GM19023 (cell line): ENCODE measurements at regions not wholly inside any gene's neighbourhood (a gene's known extent, or its start where the extent isn't known, plus 50 kb on each side); places are given as distances from the start of the nearest gene placed in this dataset.

Experiments used
- ATAC-seq: cut with Tn5 transposase; IDR thresholded peaks from one replicate; pipeline ENCODE4 v1.9.1; 2021; ENCODE audit warnings: mild to moderate bottlenecking, moderate library complexity; ENCODE audit not compliant: unreplicated experiment

DNA sequence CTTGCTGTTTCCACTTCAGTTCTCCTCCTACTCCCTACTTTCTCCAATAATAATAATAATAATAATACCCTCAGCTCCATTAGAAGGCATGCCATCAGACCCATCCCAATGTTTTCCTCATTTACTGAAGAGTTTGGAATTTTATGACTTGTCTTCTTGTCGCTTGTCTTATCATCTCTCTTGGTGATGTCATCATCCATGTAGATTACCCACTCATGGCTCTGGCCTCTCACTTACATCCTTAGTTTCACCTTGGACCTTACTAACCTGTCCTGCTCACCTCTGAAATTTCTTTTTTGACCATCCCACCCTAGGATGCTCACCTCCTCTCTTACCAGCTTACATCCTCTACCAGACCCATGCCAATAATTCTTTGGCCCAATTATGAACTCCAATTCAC lies 329.3 kb downstream of the ACTL7B start:
- no peak for ATAC-seq

DNA sequence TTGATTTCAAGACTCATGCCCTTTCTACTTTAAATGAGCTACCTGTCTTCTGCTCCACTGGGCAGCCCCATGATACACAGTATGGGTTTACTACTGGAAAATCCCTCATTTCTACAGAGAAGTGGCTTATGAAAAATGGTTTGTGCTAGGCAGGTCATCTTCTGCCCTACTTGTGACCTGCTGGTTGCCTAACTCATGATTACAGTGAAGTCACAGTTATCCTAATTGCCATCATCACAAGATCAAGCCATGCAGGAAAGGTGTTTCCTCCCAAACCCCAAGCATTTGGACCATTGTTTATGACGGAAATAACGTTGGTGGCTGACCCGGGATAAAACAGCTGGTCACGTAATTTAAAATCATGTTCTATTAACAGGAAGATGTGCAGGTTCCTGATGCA lies 330.6 kb downstream of the ACTL7B start:
- ATAC-seq, result no peak

DNA sequence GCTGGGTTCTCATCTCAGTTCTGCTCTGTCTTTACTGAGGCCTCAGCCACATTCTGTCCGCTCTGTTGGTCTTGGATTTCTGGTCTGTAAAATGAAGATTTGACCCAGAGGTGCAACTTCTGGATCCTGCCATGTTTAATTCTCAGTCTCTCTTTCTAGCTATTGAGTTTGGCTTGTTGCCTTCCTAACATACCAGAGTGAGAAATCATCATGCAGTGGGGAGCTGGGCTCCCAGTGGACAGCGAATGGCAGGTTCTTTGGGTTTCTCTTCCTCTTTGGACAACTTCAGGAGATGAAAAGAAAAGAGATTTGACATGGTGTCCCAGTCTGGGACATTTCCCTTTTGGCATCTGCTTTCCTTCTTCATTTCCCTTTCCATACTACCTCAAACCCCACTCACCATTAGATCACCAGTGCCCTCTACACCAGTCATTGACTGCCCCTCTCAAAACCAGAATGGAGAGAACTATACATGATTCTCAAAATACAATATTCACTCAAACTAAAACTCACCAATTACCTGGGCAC lies 334.7 kb downstream of the ACTL7B start:
- no peak for ATAC-seq

DNA sequence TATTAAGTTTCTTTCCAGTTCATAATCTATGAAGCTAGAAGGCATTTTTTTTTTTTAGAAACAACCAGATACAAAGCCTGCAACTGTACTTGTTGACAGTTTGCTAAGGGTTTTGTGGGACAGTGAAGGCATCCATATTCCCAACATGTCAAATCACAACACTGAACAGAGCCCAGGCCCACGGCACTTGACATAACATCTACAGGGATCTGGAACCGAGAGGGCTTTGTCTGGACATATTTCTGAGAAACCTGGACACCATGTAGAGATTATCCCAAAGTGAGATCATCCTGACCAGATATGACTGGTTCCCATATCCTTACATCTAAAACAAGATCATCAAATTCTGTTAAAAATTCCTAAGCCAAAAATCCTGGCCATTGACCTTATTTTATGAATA lies 336.3 kb downstream of the ACTL7B start:
- no peak for ATAC-seq

DNA sequence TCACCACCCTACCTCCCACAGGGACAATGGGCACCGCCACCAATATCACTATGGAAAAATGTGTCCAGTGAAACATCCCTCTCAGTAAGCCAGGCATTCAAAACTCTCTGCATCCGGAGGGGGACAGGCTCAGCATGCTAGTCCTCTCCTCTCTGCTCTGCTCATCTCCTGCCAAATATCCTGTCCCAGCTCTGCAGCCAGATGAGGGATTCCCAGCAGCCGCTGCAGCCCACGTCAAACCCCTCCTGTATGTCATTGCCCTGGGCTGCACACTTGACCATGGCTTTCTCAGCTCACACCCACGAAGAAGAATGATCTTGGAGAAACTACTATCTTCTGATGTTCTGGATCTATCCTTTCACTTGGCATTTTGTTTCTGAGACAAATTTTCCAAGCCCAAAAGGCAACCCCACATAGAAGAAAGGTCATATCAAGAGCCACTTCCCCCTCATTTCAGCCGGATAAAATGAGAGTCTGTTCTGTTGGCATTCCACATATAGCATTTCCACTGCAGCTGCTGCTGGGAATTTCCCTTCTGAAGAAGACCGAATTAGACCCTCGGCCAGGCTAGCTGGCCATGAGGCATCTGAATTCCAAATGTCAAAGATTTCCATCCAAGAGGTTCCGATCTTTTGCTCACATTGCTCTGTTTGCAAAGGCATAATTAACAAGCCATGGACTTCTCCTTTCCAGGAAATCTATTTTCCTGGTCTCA lies 338.0 kb downstream of the ACTL7B start:
- no peak for ATAC-seq

DNA sequence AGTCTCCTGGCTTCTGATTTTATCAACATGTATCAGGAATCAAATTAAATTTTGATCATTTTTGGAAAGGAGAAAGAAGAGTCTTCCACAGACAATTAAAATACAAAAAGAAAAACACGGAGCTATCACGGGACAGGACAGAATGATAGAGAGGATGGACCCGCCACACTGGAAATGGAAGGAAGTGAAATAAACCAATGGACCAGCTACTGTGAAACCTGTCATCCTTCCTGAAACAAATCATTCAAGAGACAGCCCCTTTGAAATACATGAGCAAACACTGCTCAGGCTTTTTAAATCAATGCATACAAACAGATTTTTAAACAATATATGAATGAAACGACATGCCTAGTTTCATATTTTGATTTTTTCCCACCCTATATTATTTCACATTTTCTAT lies 339.4 kb downstream of the ACTL7B start:
- ATAC-seq, result no peak

DNA sequence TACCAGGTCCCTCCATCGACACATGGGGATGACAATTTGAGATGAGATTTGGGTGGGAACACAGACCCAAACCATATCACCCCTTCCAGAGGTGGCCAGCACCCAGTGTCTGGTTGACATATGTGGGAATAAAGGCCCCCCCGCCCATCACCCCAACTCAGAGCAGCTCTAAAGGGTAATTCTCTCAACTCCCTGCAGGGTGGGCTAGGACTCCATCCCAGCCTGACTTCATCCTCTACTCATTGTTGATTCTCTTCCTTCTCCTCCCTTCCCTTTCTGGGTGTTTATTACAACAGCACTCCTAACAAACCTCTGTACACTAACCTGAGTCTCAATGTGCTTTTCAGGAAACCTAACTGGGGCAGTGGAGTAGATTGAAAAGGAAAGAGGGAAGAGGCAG lies 339.9 kb downstream of the ACTL7B start:
- no peak for ATAC-seq

DNA sequence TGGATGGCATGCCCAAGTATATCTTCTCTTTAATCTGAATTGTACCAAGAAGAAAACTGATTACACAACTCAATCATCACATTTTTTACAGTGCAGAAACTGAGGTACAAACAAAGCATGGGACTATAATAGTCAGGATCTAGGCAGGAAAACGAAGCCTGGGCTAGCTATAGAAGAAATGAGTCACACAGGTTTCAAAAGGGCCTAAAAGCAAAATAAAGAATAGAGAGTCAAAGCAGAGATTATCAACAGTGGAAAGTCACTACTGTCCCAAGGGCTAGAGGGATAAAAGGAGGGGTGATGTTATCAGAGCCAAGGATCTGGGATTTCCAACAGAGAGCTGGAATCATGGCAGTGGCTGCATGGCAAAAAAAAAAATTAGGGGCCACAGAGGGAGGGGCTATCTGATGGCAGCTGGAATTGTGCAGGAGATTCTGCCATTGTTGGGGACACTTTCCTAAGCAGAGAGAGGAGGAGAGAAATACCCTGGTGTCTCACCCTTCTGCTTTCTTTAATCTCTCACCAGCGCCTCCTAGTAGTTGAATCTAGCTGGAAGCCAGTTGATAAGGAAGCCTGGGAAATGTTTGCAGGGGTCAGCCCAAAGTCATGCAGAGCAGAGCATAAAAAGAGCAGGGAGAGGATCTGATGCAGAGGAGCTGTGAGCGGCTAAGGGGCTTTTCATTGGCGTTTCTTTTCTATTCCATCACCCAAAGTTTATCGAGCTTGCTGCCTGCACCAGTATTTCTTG lies 343.2 kb downstream of the ACTL7B start:
- no peak for ATAC-seq

DNA sequence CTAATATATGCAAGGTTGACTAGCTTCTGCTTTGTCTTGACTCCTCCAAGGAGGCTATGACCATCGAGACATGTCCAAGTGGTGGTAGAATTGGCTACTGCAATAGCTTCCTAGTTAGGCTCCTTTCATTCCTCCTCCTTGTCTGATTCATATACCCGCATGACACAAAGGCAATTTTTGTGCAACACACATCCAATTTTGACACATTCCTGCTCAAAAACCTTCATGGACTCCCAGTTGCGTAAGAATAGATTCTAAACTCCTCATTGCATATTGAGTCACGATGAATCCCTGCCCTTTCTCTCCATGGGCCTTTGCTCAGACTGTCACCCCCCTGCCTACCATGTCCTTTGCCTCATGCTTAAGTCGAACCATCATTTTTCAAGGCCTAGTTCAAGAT lies 344.5 kb downstream of the ACTL7B start:
- ATAC-seq, result no peak

DNA sequence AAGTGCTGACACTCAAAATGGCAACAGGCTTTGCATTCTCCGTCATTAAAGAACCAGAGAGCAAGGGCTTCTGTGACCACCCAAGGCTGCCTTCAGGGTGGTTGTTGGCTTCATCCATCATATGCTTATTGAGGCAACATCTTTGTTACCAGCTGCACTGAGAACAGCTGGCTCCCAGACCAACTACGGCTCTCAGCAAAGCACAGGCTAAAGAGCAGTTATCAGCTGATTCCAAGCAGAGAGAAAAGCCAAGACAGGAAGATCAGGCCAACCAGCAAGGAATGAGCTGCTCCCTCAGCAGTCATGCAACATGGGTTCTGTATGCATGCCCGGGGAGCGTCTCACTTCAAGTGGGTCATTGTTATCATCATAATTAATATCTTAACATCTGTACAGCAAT lies 358.9 kb downstream of the ACTL7B start:
- no peak for ATAC-seq

DNA sequence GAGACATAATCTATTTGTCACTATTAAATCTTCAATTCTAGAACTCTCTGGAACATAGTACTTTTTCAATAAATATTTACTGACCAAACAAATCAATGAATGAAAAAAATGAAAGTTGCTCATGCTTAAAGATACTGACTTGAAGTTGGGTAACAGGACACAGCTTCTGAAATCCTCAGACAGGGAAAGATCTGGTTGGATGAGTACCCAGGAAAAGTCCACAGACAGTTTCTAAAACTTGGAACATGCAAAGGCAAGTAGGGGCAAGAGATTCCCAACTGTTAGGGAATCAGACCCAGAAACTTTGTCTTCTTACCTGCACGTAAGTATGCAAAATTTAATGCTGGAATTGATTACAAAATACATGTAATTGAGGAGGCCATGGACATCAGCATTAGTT lies 366.2 kb downstream of the ACTL7B start:
- no peak for ATAC-seq

DNA sequence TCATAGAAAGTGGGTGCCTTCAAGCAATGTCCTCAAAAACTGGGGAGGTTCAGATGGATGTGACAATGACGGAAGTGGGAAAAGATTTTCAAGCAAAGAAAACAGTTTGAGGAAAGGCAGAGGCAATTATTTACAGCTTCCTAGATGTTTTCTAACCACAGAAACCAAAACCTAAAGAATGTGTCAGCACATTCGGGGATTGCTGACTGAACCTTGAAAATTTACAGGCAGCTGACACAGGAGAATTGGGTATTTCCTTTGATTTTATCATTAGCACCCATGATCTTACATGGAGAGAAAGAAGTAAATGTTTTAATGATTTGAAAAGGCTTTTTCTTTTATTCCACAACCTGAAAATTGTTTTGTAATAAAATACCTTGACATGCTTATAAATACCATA lies 369.0 kb downstream of the ACTL7B start:
- no peak for ATAC-seq

DNA sequence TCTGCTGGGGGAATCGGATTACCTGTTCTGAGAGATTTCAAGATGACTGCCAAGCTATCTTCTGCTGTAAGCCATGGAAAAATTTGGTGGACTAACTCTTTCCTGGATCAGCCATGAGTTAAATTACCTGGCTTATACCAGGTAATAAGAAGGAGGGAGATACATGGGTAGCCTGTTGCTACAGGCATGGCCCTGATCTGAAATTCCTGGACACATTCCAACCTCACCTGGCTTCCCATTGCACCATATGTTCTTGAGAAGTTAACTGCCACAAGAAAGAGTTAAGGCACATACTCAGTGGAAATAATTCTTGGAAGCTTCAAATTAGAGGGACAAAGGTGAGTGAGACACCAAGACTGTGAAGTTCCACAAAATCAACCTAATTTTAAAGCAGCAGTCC lies 371.3 kb downstream of the ACTL7B start:
- ATAC-seq, result no peak

DNA sequence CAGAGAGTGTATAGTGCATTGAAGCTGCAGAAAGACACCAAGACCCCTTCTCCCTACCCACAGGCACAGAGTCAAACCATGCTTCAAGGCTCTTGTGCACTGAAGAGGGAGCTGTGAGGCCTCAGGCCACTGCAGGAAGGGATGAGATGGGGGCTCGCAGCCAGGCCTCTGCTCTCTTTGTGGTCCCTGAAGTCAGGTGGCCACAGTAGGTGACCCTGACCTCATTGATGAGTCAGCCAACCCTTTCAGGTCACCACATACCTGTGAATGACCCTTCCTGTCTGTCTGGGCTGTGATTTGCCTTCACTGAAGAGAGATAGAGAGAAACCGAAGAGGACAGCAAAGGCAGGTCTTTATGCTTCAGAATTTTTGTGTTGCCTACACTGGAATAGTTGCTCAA lies 372.1 kb downstream of the ACTL7B start:
- ATAC-seq, result no peak

DNA sequence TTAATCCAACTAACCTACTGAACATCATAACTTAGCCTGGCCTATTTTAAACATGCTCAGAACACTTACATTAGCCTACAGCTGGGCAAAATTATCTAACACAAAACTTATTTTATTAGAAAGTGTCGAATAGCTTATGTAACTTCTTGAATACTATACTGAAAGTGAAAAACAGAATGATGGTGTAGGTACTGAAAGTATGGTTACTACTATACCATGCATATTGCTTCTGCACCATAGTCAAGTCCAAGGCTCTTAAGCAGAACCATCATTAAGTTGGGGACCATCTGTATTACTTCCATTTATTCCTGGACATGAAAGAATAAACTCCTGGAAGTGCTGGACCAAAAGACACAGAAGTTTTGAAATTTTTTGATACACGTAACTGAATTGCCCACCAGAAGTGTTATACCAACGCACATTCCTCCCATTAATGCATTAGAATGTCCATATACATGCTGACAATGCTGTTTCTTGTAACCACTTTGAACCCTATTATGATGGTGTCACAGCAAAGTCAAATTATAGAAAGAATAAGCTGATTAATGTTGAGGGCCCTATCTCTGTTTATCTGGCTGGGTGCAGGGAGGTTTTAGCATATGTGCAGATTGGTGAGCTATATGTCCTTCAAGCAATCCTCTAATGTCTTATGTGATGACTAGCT lies 375.7 kb downstream of the ACTL7B start:
- ATAC-seq, result no peak

DNA sequence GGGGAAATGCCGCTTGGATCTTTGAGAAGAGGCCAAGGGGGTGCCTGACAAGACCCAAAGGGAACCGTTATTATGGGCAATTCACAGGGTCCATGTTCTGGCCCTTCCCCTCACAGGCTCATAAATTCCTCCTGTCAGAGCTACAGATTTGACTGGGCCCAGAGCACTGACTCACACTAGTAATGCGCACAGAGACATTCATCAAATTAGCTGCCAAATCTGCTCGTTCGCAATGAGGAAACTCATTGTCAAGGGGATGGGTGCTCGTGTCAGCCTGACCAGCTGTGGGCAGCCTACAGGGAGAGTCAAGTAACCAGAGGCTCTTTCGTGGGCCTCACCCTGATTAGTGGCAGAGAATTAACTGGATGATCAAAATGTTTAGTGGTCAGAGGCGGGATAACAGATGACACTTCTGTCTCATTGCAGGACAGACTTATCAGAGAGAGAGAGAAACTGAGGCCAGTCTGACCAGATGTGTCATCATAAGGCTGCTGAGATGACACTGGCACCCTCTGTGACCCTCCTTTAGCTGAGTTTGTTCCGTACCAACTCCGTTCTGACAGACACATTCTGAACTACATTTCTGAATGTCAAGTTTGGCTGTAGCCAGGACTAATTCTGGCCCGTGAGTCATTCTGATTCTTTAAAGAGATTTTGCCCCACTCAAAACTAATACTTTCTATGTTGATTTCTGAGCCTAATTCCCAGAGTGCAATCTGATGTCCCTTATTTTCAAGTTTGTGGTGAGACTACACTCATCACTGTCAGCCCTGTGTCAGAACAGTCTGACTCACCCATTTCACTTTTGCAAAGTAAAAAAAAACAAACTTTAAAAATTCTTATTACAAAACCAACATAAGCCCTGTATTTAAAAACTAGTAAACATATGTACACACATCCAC lies 377.1 kb downstream of the ACTL7B start:
- peak; percentile 78 for ATAC-seq

DNA sequence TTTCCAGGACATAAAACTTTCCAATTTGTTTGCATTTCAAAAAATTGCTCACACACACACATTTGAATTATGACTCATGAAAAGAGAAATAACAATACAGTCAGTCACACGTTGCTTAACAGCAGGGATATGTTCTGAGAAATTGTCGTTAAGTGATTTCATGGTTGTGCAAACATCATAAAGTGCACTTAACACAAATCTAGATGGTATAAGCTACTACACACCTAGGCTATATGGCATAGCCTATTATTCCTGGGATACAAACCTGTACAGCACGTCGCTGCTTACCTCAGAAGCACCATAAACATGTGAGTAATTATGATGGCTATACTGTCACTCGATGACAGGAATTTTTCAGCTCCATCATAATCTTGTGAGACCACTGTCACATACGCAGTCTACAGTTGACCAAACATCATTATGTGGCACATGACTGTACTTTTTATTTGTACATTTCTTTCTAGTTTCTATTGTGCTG lies 378.2 kb downstream of the ACTL7B start:
- ATAC-seq, result no peak

DNA sequence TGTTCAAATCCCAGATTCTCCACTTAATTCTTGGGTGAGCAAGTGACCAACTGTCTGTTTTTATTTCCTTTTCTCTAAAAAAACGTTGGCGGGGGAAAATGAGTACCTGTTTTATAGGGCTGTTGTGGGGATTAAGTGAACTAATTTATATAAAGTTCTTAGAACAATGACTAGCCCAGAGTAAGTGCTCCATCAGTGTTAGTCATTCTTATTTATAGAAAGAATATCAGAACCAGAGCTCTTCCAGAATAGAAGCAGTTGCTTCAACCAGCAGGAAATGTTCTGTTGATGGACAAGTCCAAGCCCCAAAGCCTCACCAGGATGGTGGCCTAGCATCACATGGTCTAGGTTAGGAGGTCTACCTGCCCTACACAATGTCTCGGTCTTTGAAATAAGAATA lies 379.2 kb downstream of the ACTL7B start:
- ATAC-seq, result no peak

DNA sequence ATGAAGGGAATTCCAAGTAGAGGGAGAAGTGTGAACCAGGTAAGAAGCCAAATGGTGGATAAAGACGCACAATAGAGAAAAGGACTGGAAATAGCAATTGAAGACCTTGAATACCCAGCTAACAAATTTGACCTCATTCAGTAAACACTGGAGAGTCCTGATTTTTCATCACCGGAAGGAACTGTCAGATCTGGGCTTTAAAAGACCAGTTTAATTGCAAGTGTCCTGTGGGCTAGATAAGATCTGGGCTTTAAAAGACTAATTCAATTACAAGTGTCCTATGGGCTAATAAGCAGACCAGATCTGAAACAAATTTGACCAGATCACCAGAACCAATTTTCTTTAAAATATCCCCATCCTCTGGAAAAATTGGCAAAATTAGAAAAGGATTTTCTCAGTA lies 380.0 kb downstream of the ACTL7B start:
- no peak for ATAC-seq

DNA sequence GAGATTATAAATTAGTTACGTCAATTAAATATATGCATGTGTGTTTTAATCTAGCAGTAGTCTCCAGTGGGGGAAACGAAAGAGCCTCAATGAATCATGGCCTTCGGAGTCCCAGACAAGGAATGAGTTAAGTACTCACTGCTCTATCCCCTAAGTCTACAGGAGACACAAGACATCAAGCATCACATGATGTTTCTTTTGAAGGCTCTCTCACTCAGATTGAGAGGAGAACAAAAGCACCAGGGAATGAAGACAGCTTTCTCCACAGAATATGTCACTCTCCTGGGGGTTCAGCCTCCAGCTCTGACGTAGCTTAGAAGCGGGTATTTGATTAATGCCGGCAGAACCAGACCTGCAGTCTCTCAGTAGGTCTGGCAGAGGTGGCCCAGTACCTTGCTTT lies 381.4 kb downstream of the ACTL7B start:
- ATAC-seq, result no peak
